Thyroid gland (tissue), 4 donors: ENCODE measurements at regions not wholly inside any gene's neighbourhood (a gene's known extent, or its start where the extent isn't known, plus 50 kb on each side); places are given as distances from the start of the nearest gene placed in this dataset.

Experiments used
- POLR2A ChIP-seq, 2 donors: fragments of 450-650 bp; IDR thresholded peaks; one replicate each; pipeline ENCODE4 v1.6.1; 2017; ENCODE audit warnings: antibody characterized with exemption in 2 of 2, mild to moderate bottlenecking in 2 of 2, moderate library complexity in 1 of 2
- TF ChIP-seq, protein P1 (sequence below), 6 experiments: fragments of 200-600 bp in 3 of 6; fragments of 450-650 bp in 3 of 6; sonication (generic) in 3 of 6; IDR thresholded peaks; one replicate each; pipeline ENCODE4 v1.5.1; 2016 to 2019; ENCODE audit warnings: antibody characterized with exemption in 6 of 6, mild to moderate bottlenecking in 2 of 6, inconsistent platforms in 1 of 6, moderate library complexity in 1 of 6

DNA sequence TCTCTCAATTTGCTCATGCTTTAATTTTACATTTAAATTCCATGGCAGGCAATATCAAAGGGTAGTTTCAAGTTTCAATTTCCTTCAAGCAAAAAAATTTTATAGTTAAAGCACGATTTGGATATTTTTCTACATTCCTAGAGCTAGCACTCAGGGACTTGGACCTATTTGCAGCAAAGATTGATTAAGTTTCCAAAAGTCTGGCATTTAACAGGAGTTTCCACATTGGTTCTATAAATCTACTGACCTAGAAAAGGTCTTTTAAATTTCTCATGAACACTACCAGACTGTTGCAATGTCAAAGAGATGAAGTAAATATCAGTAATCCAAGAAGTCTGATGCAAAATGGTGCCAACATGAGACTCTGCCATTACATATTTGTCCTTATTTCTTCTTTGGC, 253.7 kb upstream of the LINC00305 start:
- TF ChIP-seq, protein P1, sequence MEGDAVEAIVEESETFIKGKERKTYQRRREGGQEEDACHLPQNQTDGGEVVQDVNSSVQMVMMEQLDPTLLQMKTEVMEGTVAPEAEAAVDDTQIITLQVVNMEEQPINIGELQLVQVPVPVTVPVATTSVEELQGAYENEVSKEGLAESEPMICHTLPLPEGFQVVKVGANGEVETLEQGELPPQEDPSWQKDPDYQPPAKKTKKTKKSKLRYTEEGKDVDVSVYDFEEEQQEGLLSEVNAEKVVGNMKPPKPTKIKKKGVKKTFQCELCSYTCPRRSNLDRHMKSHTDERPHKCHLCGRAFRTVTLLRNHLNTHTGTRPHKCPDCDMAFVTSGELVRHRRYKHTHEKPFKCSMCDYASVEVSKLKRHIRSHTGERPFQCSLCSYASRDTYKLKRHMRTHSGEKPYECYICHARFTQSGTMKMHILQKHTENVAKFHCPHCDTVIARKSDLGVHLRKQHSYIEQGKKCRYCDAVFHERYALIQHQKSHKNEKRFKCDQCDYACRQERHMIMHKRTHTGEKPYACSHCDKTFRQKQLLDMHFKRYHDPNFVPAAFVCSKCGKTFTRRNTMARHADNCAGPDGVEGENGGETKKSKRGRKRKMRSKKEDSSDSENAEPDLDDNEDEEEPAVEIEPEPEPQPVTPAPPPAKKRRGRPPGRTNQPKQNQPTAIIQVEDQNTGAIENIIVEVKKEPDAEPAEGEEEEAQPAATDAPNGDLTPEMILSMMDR (IDR thresholded peaks at IDR 0.05), result no peak
- TF ChIP-seq POLR2A (IDR thresholded peaks at IDR 0.05), result no peak
